Sigmoid colon (tissue), 4 donors: ENCODE measurements at regions not wholly inside any gene's neighbourhood (a gene's known extent, or its start where the extent isn't known, plus 50 kb on each side); places are given as distances from the start of the nearest gene placed in this dataset.

Experiments used
- EP300 ChIP-seq, 4 donors: sonication (generic); formaldehyde crosslinking; IDR thresholded peaks; one replicate each; pipeline ENCODE4 v1.6.1; 2017; ENCODE audit warnings: antibody characterized with exemption in 4 of 4
- POLR2A ChIP-seq, 2 donors: fragments of 450-650 bp; IDR thresholded peaks; one replicate each; pipeline ENCODE4 v1.6.1; 2016; ENCODE audit warnings: antibody characterized with exemption in 2 of 2, mild to moderate bottlenecking in 2 of 2, moderate library complexity in 2 of 2
- POLR2AphosphoS5 ChIP-seq, 4 donors: sonication (generic); formaldehyde crosslinking; IDR thresholded peaks; one replicate each; pipeline ENCODE4 v1.6.1; 2017; ENCODE audit warnings: antibody characterized with exemption in 4 of 4
- TF ChIP-seq, protein P1 (sequence below), 4 experiments: fragments of 450-650 bp in 3 of 4; fragments of 200-600 bp in 1 of 4; IDR thresholded peaks; one replicate each; pipeline ENCODE4 v1.5.1; 2016 to 2019; ENCODE audit warnings: antibody characterized with exemption in 4 of 4, mild to moderate bottlenecking in 3 of 4, moderate library complexity in 2 of 4

DNA sequence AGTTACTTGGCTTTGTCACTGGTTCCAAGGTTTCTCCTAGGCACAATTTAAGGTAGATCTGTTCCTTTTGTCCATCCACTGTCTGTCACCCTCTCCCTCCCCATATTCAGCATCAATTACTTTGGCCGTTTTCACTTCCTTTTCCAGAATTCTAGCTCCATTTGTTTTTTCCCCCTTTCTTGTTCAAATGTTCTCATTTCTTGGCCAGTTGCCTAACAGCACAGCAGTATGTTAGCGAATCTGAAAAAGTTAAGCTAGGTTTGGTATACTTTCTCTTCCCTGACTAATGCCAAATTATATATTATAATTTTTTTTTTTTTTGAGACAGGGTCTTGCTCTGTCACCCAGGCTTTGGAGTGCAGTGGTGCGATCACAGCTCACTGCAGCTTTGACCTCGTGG is 409.1 kb upstream of the TEX13C start:
- TF ChIP-seq, protein P1, sequence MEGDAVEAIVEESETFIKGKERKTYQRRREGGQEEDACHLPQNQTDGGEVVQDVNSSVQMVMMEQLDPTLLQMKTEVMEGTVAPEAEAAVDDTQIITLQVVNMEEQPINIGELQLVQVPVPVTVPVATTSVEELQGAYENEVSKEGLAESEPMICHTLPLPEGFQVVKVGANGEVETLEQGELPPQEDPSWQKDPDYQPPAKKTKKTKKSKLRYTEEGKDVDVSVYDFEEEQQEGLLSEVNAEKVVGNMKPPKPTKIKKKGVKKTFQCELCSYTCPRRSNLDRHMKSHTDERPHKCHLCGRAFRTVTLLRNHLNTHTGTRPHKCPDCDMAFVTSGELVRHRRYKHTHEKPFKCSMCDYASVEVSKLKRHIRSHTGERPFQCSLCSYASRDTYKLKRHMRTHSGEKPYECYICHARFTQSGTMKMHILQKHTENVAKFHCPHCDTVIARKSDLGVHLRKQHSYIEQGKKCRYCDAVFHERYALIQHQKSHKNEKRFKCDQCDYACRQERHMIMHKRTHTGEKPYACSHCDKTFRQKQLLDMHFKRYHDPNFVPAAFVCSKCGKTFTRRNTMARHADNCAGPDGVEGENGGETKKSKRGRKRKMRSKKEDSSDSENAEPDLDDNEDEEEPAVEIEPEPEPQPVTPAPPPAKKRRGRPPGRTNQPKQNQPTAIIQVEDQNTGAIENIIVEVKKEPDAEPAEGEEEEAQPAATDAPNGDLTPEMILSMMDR (IDR thresholded peaks at IDR 0.05): no peak
- TF ChIP-seq POLR2A (IDR thresholded peaks at IDR 0.05): no peak
- no peak for TF ChIP-seq EP300 (IDR thresholded peaks at IDR 0.05)
- no peak for TF ChIP-seq POLR2AphosphoS5 (IDR thresholded peaks at IDR 0.05)
